PC-9 (cell line): ENCODE measurements at regions not wholly inside any gene's neighbourhood (a gene's known extent, or its start where the extent isn't known, plus 50 kb on each side); places are given as distances from the start of the nearest gene placed in this dataset.

Experiments
- BruUV-seq: library from RNA; stranded (reverse); fragments of 400-500 nt; replicated peaks from 2 replicates; lab custom pipeline; 2021; lab: Mats Ljungman, UMichigan
- CTCF ChIA-PET: fragments of 300-600 bp; sonication (Branson Sonifier 250); formaldehyde crosslinking; loops from one replicate; lab custom pipeline; 2022; ENCODE audit warnings: antibody characterized with exemption; lab: Charles Lee
- POLR2A ChIA-PET: fragments of 300-600 bp; sonication (Branson Sonifier 250); formaldehyde crosslinking; loops from one replicate; lab custom pipeline; 2022; ENCODE audit warnings: antibody characterized with exemption; ENCODE audit not compliant: unreplicated experiment; lab: Charles Lee
- DNase-seq, 2 experiments: peaks; one replicate each; pipeline versions ENCODE4 v3.0.0 to v3.0.0-alpha.2; 2015 to 2022; ENCODE audit warnings: mixed read lengths in 1 of 2
- H2AFZ ChIP-seq: fragments of 200-600 bp; sonication (generic); 2 replicates; pipeline ENCODE4 v1.8.1; 2017; ENCODE audit warnings: antibody characterized with exemption
- H3F3A ChIP-seq: fragments of 200-600 bp; sonication (generic); 2 replicates; pipeline ENCODE4 v1.8.1; 2017; ENCODE audit warnings: antibody characterized with exemption, mild to moderate bottlenecking, low read depth; ENCODE audit not compliant: insufficient read depth
- H3K27ac ChIP-seq: fragments of 200-600 bp; sonication (generic); 2 replicates; pipeline ENCODE4 v1.6.1; 2016; ENCODE audit warnings: mixed run types
- H3K27me3 ChIP-seq: fragments of 200-600 bp; sonication (generic); 2 replicates; pipeline ENCODE4 v1.6.1; 2016; ENCODE audit warnings: low read depth, mixed run types; ENCODE audit not compliant: insufficient read depth
- H3K36me3 ChIP-seq: fragments of 200-600 bp; sonication (generic); 2 replicates; pipeline ENCODE4 v1.6.1; 2016; ENCODE audit warnings: low read depth, mixed run types
- H3K4me1 ChIP-seq: fragments of 200-600 bp; sonication (generic); replicated peaks from 2 replicates; pipeline ENCODE4 v1.6.1; 2016; ENCODE audit warnings: mixed run types; ENCODE audit not compliant: insufficient read depth
- H3K4me2 ChIP-seq: fragments of 200-600 bp; sonication (generic); 2 replicates; pipeline ENCODE4 v1.6.1; 2017; ENCODE audit warnings: mixed run types
- H3K4me3 ChIP-seq: fragments of 200-600 bp; sonication (generic); 2 replicates; pipeline ENCODE4 v1.6.1; 2016; ENCODE audit warnings: mixed run types
- H3K79me2 ChIP-seq: fragments of 200-600 bp; sonication (generic); 2 replicates; pipeline ENCODE4 v1.6.1; 2017; ENCODE audit warnings: low read depth, mixed run types
- H3K9me2 ChIP-seq: fragments of 200-600 bp; sonication (generic); 2 replicates; pipeline ENCODE4 v1.8.1; 2017; ENCODE audit warnings: mild to moderate bottlenecking; ENCODE audit not compliant: insufficient read depth
- H3K9me3 ChIP-seq: fragments of 200-600 bp; sonication (generic); 2 replicates; pipeline ENCODE4 v1.8.1; 2016; ENCODE audit warnings: low read depth; ENCODE audit not compliant: insufficient read depth
- H4K20me1 ChIP-seq: fragments of 200-600 bp; sonication (generic); 2 replicates; pipeline ENCODE4 v1.8.1; 2017; ENCODE audit not compliant: insufficient read depth
- CTCF ChIP-seq: fragments of 200-600 bp; sonication (generic); conservative IDR thresholded peaks from 2 replicates; pipeline ENCODE4 v1.6.1; 2017; ENCODE audit warnings: mixed run types, antibody characterized with exemption, mild to moderate bottlenecking, moderate library complexity
- EZH2 ChIP-seq: fragments of 200-600 bp; sonication (generic); IDR thresholded peaks from 2 replicates; pipeline ENCODE4 v1.8.0; 2017; ENCODE audit warnings: antibody characterized with exemption, low read depth
- intact Hi-C: fragments of 100-400 bp; cut with micrococcal nuclease; formaldehyde crosslinking; loops from one replicate; pipeline ENCODE4 v1.10.0; 2022; ENCODE audit not compliant: unreplicated experiment

- intact Hi-C loops: no loop called here
- Histone ChIP-seq H3K36me3 (no peaks in the 10 kb centered on the region), H3K9me2 (no peaks in the 10 kb centered on the region), H3K9me3 (no peaks in the 10 kb centered on the region), H3K4me1 (0 out of 2 replicates have a peak, but pooled peaks cover 8% of the 10 kb centered on the region), H4K20me1 (no peaks in the 10 kb centered on the region), H3K4me3 (no peak overlapping the region), H3K79me2 (no peaks in the 10 kb centered on the region), H3F3A (no peaks in the 10 kb centered on the region), H3K27me3 (no peaks in the 10 kb centered on the region), H3K27ac (no peak overlapping the region), H2AFZ (no peak overlapping the region), H3K4me2 (no peak overlapping the region)
- TF ChIP-seq EZH2 (no peak), CTCF (no peak)
- DNase-seq: no peak
- ChIA-PET POLR2A (interaction anchor here (0.7 kb wide), 1 partner anchor 310 kb away, joined by 4 read pairs; no protein-coding TSS in a partner anchor), CTCF (no interaction called here)
- no TSS peak for BruUV-seq
Measured at GRCh38 chr22:27540656-27541396, 260.7 kb downstream of the MN1 start.

GRCh38 chr22:27541836-27542235, 259.7 kb downstream of the MN1 start:
- BruUV-seq: no TSS peak
- Histone ChIP-seq H3K9me3 (no peaks in the 10 kb centered on the region), H3K27ac (no peak overlapping the region), H3K4me2 (no peak overlapping the region), H3K79me2 (no peaks in the 10 kb centered on the region), H3K27me3 (no peaks in the 10 kb centered on the region), H3K9me2 (no peaks in the 10 kb centered on the region), H3K36me3 (no peaks in the 10 kb centered on the region), H3K4me3 (no peak overlapping the region), H3K4me1 (0 out of 2 replicates have a peak, but pooled peaks cover 8% of the 10 kb centered on the region), H4K20me1 (no peaks in the 10 kb centered on the region), H3F3A (no peaks in the 10 kb centered on the region), H2AFZ (no peak overlapping the region)
- TF ChIP-seq EZH2 (no peak), CTCF (no peak)
- intact Hi-C loops: no loop called here
- POLR2A ChIA-PET: no interaction called here
- DNase-seq: no peak
- CTCF ChIA-PET: no interaction called here

GRCh38 chr22:27542602-27543001, 259.0 kb downstream of the MN1 start:
- no peaks in the 10 kb centered on the region for H4K20me1 ChIP-seq
- no peak overlapping the region for H2AFZ ChIP-seq
- H3K4me1 ChIP-seq: 0 out of 2 replicates have a peak, but pooled peaks cover 1% of the 10 kb centered on the region
- no peak overlapping the region for H3K4me2 ChIP-seq
- no peak for DNase-seq
- no peaks in the 10 kb centered on the region for H3K36me3 ChIP-seq
- BruUV-seq: no TSS peak
- POLR2A ChIA-PET: no interaction called here
- H3K27ac ChIP-seq: no peak overlapping the region
- H3K9me2 ChIP-seq: no peaks in the 10 kb centered on the region
- CTCF ChIA-PET: no interaction called here
- no peaks in the 10 kb centered on the region for H3K27me3 ChIP-seq
- H3F3A ChIP-seq: no peaks in the 10 kb centered on the region
- TF ChIP-seq CTCF (no peak), EZH2 (no peak)
- intact Hi-C loops: no loop called here
- H3K79me2 ChIP-seq: no peaks in the 10 kb centered on the region
- H3K9me3 ChIP-seq: no peaks in the 10 kb centered on the region
- H3K4me3 ChIP-seq: no peak overlapping the region
